Hematopoietic multipotent progenitor cell treated with erythropoietin and hydrocortisone succinate and interleukin-3 and kit ligand, for 15 days (in vitro differentiated cells): ENCODE measurements at regions not wholly inside any gene's neighbourhood (a gene's known extent, or its start where the extent isn't known, plus 50 kb on each side); places are given as distances from the start of the nearest gene placed in this dataset.

ENCODE experiments used
- DNase-seq: peaks from one replicate; pipeline ENCODE4 v3.0.0-alpha.2; 2015; ENCODE audit warnings: low spot score

- no peak for DNase-seq
Measured at GRCh38 chr7:16144361-16144760, 277.0 kb downstream of the CRPPA start.

GRCh38 chr7:16137944-16138343 lies 283.4 kb downstream of the CRPPA start:
- DNase-seq = no peak

- DNase-seq = no peak
Measured at GRCh38 chr7:16136896-16137295, 284.4 kb downstream of the CRPPA start.

GRCh38 chr7:16135658-16136057 lies 285.7 kb downstream of the CRPPA start:
- DNase-seq = no peak

- no peak for DNase-seq
Measured at GRCh38 chr7:16130111-16131110, 290.9 kb downstream of the CRPPA start.

- DNase-seq = no peak
Measured at GRCh38 chr7:16129431-16130110, 291.8 kb downstream of the CRPPA start.

- no peak for DNase-seq
Measured at GRCh38 chr7:16123117-16123770, 298.1 kb downstream of the CRPPA start.

- DNase-seq = no peak
Measured at GRCh38 chr7:16121876-16122390, 299.4 kb downstream of the CRPPA start.

GRCh38 chr7:16115374-16115773 lies 306.0 kb downstream of the CRPPA start:
- DNase-seq = no peak

- DNase-seq = no peak
Measured at GRCh38 chr7:16114633-16115032, 306.7 kb downstream of the CRPPA start.

GRCh38 chr7:16114071-16114470 lies 307.3 kb downstream of the CRPPA start:
- DNase-seq = no peak

GRCh38 chr7:16113058-16113457 lies 308.3 kb downstream of the CRPPA start:
- no peak for DNase-seq

GRCh38 chr7:16106869-16107268 lies 314.5 kb downstream of the CRPPA start:
- DNase-seq = no peak

GRCh38 chr7:16106300-16106699 lies 315.0 kb downstream of the CRPPA start:
- no peak for DNase-seq

- no peak for DNase-seq
Measured at GRCh38 chr7:16099302-16099849, 322.0 kb downstream of the CRPPA start.

- no peak for DNase-seq
Measured at GRCh38 chr7:16098585-16099179, 322.7 kb downstream of the CRPPA start.

- DNase-seq = no peak
Measured at GRCh38 chr7:16098058-16098457, 323.3 kb downstream of the CRPPA start.

GRCh38 chr7:16095171-16095950 lies 326.0 kb downstream of the CRPPA start:
- DNase-seq = no peak

- DNase-seq = no peak
Measured at GRCh38 chr7:16094651-16095050, 326.7 kb downstream of the CRPPA start.

- DNase-seq = no peak
Measured at GRCh38 chr7:16092711-16093110, 328.6 kb downstream of the CRPPA start.
